ENCODE measurements at regions not wholly inside any gene's neighbourhood (a gene's known extent, or its start where the extent isn't known, plus 50 kb on each side); places are given as distances from the start of the nearest gene placed in this dataset.

DNA sequence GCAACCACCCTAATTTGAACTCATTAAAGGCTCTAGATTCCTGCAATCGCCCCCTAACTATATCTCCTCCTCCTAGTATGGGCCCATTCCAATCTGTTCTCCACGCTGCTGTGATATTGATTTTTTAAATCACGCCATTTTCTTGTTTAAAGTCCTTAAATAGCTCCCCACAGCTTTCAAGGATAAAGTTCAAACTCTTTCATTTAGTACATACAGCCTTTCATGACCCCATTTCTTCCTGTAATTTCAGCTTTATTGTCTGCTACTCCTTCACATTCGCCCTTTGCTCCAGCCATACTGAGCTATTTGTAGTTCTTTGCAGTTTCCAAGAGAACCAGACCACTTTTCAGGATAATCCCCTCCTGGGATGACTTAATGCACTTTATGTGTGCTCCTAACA lies 118.5 kb downstream of the GC start:
- intact Hi-C loops (cut with micrococcal nuclease), result no loop called here
- Histone ChIP-seq H3K4me1 (ENCODE audit: control insufficient read depth in 1 of 2, insufficient read depth in 2 of 2, low read length in 2 of 2) (no peaks in the 10 kb centered on the region), H3K27ac (ENCODE audit: low read depth in 1 of 2, low read length in 2 of 2) (no peak overlapping the region), H3K9me3 (replicated peaks in 1 of 2; ENCODE audit: control insufficient read depth in 1 of 2, insufficient read depth in 1 of 2, low read length in 2 of 2) (peaks cover 0 to 4% of the 10 kb centered on the region in 2 donors), H3K9ac (ENCODE audit: insufficient read depth, low read length, poor library complexity, severe bottlenecking) (no peak overlapping the region), H3K4me2 (replicated peaks; ENCODE audit: extremely low read depth, low read length, poor library complexity, severe bottlenecking) (no peak overlapping the region), H4K20me1 (ENCODE audit: insufficient read depth, low read length) (no peaks in the 10 kb centered on the region), H3K4me3 (replicated peaks in 1 of 3; ENCODE audit: low read depth in 2 of 3, low read length in 3 of 3) (no peak overlapping the region), H2AFZ (ENCODE audit: insufficient read depth, low read depth, low read length, poor library complexity, severe bottlenecking) (no peak overlapping the region), H3K36me3 (replicated peaks in 1 of 2; ENCODE audit: control insufficient read depth in 1 of 2, insufficient read depth in 2 of 2, low read length in 2 of 2) (no peaks in the 10 kb centered on the region), H3K79me2 (ENCODE audit: insufficient read depth, low read length) (no peaks in the 10 kb centered on the region), H3K27me3 (ENCODE audit: control insufficient read depth in 2 of 2, insufficient read depth in 2 of 2, low read length in 2 of 2) (no peaks in the 10 kb centered on the region)
- Mint-ChIP-seq H3K9me3 (peaks cover 0 to 6% (median 4%) of the 10 kb centered on the region in 7 donors), H3K36me3 (no peaks in the 10 kb centered on the region), H3K27ac (no peak overlapping the region), H3K27me3 (ENCODE audit: low read depth in 3 of 3) (peaks cover 0 to 4% (median 1%) of the 10 kb centered on the region in 3 donors), H3K4me1 (no peaks in the 10 kb centered on the region), H3K4me3 (no peak overlapping the region)
- TF ChIP-seq, protein P1, sequence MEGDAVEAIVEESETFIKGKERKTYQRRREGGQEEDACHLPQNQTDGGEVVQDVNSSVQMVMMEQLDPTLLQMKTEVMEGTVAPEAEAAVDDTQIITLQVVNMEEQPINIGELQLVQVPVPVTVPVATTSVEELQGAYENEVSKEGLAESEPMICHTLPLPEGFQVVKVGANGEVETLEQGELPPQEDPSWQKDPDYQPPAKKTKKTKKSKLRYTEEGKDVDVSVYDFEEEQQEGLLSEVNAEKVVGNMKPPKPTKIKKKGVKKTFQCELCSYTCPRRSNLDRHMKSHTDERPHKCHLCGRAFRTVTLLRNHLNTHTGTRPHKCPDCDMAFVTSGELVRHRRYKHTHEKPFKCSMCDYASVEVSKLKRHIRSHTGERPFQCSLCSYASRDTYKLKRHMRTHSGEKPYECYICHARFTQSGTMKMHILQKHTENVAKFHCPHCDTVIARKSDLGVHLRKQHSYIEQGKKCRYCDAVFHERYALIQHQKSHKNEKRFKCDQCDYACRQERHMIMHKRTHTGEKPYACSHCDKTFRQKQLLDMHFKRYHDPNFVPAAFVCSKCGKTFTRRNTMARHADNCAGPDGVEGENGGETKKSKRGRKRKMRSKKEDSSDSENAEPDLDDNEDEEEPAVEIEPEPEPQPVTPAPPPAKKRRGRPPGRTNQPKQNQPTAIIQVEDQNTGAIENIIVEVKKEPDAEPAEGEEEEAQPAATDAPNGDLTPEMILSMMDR (IDR thresholded peaks at IDR 0.05), result no peak
- DNase-seq, result no peak
- WGBS (ENCODE audit: insufficient coverage), result 85% methylated on average over 4 of the region's 4 CpGs

DNA sequence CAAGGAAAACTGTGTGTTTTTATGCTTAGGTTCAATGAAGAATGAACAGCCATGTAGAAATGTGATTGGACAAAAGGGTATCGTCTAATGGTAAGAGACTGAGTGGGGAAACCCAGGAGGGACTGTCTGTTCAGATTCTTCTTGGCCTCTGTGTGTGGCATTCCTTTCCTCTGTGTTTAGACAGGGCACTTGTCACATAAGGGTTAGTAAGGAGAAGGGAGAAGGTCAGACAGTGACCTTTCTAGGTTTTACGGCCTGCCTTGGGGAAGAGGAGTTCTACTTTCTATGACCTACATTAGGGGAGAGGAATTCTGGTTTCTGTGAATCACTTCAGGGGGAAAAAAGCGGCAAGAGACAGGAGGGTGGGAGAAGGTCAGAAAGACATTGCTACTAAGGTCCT lies 119.5 kb downstream of the GC start:
- Mint-ChIP-seq H3K4me3 (no peak overlapping the region), H3K9me3 (peaks cover 0 to 6% (median 2%) of the 10 kb centered on the region in 7 donors), H3K27me3 (ENCODE audit: low read depth in 3 of 3) (peaks cover 0 to 4% (median 1%) of the 10 kb centered on the region in 3 donors), H3K36me3 (no peaks in the 10 kb centered on the region), H3K4me1 (no peaks in the 10 kb centered on the region), H3K27ac (no peak overlapping the region)
- Histone ChIP-seq H3K4me3 (replicated peaks in 1 of 3; ENCODE audit: low read depth in 2 of 3, low read length in 3 of 3) (no peak overlapping the region), H3K9me3 (replicated peaks in 1 of 2; ENCODE audit: control insufficient read depth in 1 of 2, insufficient read depth in 1 of 2, low read length in 2 of 2) (peaks cover 0 to 4% of the 10 kb centered on the region in 2 donors), H3K79me2 (ENCODE audit: insufficient read depth, low read length) (no peaks in the 10 kb centered on the region), H3K36me3 (replicated peaks in 1 of 2; ENCODE audit: control insufficient read depth in 1 of 2, insufficient read depth in 2 of 2, low read length in 2 of 2) (no peaks in the 10 kb centered on the region), H3K27me3 (ENCODE audit: control insufficient read depth in 2 of 2, insufficient read depth in 2 of 2, low read length in 2 of 2) (no peaks in the 10 kb centered on the region), H3K9ac (ENCODE audit: insufficient read depth, low read length, poor library complexity, severe bottlenecking) (no peak overlapping the region), H3K4me2 (replicated peaks; ENCODE audit: extremely low read depth, low read length, poor library complexity, severe bottlenecking) (no peak overlapping the region), H3K27ac (ENCODE audit: low read depth in 1 of 2, low read length in 2 of 2) (no peak overlapping the region), H3K4me1 (ENCODE audit: control insufficient read depth in 1 of 2, insufficient read depth in 2 of 2, low read length in 2 of 2) (no peaks in the 10 kb centered on the region), H2AFZ (ENCODE audit: insufficient read depth, low read depth, low read length, poor library complexity, severe bottlenecking) (no peak overlapping the region), H4K20me1 (ENCODE audit: insufficient read depth, low read length) (no peaks in the 10 kb centered on the region)
- TF ChIP-seq, protein P1 (IDR thresholded peaks at IDR 0.05), result no peak
- 87% methylated on average over 1 of the region's 3 CpGs for WGBS (ENCODE audit: insufficient coverage)
- no peak for DNase-seq
- intact Hi-C loops (cut with micrococcal nuclease), result no loop called here

Data from CD14-positive monocyte (primary cell).